T-helper 2 cell treated with Interferon-gamma antibody and Interleukin-4, amounts not matched to agents 5 μg/mL and 100 μg/mL, for 36 hours (primary cell): ENCODE measurements at regions not wholly inside any gene's neighbourhood (a gene's known extent, or its start where the extent isn't known, plus 50 kb on each side); places are given as distances from the start of the nearest gene placed in this dataset.

Experiments used
- DNase-seq: peaks from one replicate; pipeline ENCODE4 v3.0.0; 2021; ENCODE audit warnings: low spot score
- H3K27ac Mint-ChIP-seq: one replicate; pipeline ENCODE4 v1.8.0; 2021; ENCODE audit warnings: mild to moderate bottlenecking, mixed read lengths
- H3K27me3 Mint-ChIP-seq: one replicate; pipeline ENCODE4 v1.8.0; 2021; ENCODE audit warnings: low read depth, mixed read lengths
- H3K36me3 Mint-ChIP-seq: one replicate; pipeline ENCODE4 v1.8.0; 2021; ENCODE audit warnings: low read depth, mixed read lengths
- H3K4me1 Mint-ChIP-seq: one replicate; pipeline ENCODE4 v1.8.0; 2021; ENCODE audit warnings: low read depth, mixed read lengths
- H3K4me3 Mint-ChIP-seq: one replicate; pipeline ENCODE4 v1.8.0; 2022; ENCODE audit warnings: mild to moderate bottlenecking, moderate library complexity, mixed read lengths
- H3K9me3 Mint-ChIP-seq: one replicate; pipeline ENCODE4 v1.8.0; 2021; ENCODE audit warnings: mixed read lengths

DNA sequence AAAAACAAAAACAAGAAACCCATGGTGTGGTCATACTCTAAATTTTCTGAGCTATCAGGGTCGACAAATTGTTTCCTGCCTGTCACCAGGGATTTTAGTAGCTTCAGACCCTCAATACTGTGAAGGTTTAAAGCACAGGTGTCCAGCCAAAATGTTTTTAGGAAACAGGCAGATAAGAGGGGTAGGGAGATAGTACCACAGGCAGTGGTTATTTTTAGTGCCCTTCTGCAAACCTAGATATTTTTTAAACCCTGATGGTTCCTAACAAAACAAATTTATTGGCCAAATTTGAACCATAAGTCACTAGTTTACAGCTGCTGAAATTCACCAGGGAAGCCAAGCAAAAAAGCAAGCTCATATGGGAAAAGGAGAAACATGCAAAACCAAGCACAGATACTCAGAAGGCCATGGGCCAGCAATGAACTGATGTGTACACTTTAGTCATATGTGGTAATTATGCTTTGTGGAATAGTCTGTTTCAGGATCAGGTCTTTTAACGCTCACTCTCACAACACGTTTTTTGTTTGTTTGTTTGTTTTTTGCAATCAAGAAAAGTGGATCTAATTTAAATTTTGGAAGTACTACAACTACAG lies 156.8 kb upstream of the STK17B start:
- DNase-seq = no peak
- H3K36me3 Mint-ChIP-seq = no peaks in the 10 kb centered on the region
- H3K27me3 Mint-ChIP-seq = peaks cover 22% of the 10 kb centered on the region
- no peaks in the 10 kb centered on the region for H3K9me3 Mint-ChIP-seq
- no peak overlapping the region for H3K27ac Mint-ChIP-seq
- H3K4me3 Mint-ChIP-seq = no peak overlapping the region
- H3K4me1 Mint-ChIP-seq = no peaks in the 10 kb centered on the region

- Mint-ChIP-seq H3K4me1 (no peaks in the 10 kb centered on the region), H3K27me3 (peaks cover 17% of the 10 kb centered on the region), H3K36me3 (no peaks in the 10 kb centered on the region), H3K9me3 (no peaks in the 10 kb centered on the region), H3K27ac (no peak overlapping the region), H3K4me3 (no peak overlapping the region)
- no peak for DNase-seq
Measured at GRCh38 chr2:196329959-196330358, 158.6 kb upstream of the STK17B start.

- DNase-seq = no peak
- Mint-ChIP-seq H3K27me3 (peaks cover 17% of the 10 kb centered on the region), H3K9me3 (no peaks in the 10 kb centered on the region), H3K27ac (no peak overlapping the region), H3K4me1 (no peaks in the 10 kb centered on the region), H3K36me3 (no peaks in the 10 kb centered on the region), H3K4me3 (no peak overlapping the region)
Measured at GRCh38 chr2:196330645-196331044, 159.3 kb upstream of the STK17B start.

DNA sequence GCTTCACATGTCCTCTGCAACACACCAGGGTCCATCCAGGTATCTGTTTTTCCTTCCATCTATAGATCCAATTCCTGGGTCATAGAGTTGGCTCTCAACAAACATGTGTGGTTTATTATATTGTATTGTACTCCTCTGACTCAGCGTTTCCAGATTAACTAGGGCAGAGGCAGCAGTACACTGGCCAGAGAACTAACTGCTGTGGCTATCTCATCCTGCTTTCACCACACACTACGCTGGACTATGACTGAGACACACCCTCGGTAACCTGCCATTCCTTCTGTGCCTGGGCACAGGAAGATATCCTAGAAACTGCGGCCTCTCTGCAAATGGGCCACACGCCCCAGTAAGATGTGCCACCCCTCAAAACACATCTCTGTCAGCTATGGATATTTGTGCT lies 159.8 kb upstream of the STK17B start:
- Mint-ChIP-seq H3K9me3 (no peaks in the 10 kb centered on the region), H3K4me1 (no peaks in the 10 kb centered on the region), H3K4me3 (no peak overlapping the region), H3K36me3 (no peaks in the 10 kb centered on the region), H3K27ac (no peak overlapping the region), H3K27me3 (peaks cover 20% of the 10 kb centered on the region)
- DNase-seq = no peak

- no peak overlapping the region for H3K4me3 Mint-ChIP-seq
- no peaks in the 10 kb centered on the region for H3K36me3 Mint-ChIP-seq
- no peak overlapping the region for H3K27ac Mint-ChIP-seq
- no peak for DNase-seq
- H3K9me3 Mint-ChIP-seq = no peaks in the 10 kb centered on the region
- peaks cover 17% of the 10 kb centered on the region for H3K27me3 Mint-ChIP-seq
- H3K4me1 Mint-ChIP-seq = no peaks in the 10 kb centered on the region
Measured at GRCh38 chr2:196331851-196332250, 160.5 kb upstream of the STK17B start.

- Mint-ChIP-seq H3K4me3 (no peak overlapping the region), H3K4me1 (no peaks in the 10 kb centered on the region), H3K27me3 (peaks cover 15% of the 10 kb centered on the region), H3K9me3 (no peaks in the 10 kb centered on the region), H3K36me3 (no peaks in the 10 kb centered on the region), H3K27ac (no peak overlapping the region)
- no peak for DNase-seq
Measured at GRCh38 chr2:196333397-196333796, 162.0 kb upstream of the STK17B start.

- no peak overlapping the region for H3K27ac Mint-ChIP-seq
- peaks cover 15% of the 10 kb centered on the region for H3K27me3 Mint-ChIP-seq
- H3K36me3 Mint-ChIP-seq = no peaks in the 10 kb centered on the region
- H3K9me3 Mint-ChIP-seq = no peaks in the 10 kb centered on the region
- DNase-seq = no peak
- no peaks in the 10 kb centered on the region for H3K4me1 Mint-ChIP-seq
- no peak overlapping the region for H3K4me3 Mint-ChIP-seq
Measured at GRCh38 chr2:196334710-196335109, 163.3 kb upstream of the STK17B start.

GRCh38 chr2:196335221-196335634 lies 163.8 kb upstream of the STK17B start:
- Mint-ChIP-seq H3K27ac (no peak overlapping the region), H3K36me3 (no peaks in the 10 kb centered on the region), H3K9me3 (no peaks in the 10 kb centered on the region), H3K4me3 (no peak overlapping the region), H3K27me3 (peaks cover 15% of the 10 kb centered on the region), H3K4me1 (no peaks in the 10 kb centered on the region)
- no peak for DNase-seq

DNA sequence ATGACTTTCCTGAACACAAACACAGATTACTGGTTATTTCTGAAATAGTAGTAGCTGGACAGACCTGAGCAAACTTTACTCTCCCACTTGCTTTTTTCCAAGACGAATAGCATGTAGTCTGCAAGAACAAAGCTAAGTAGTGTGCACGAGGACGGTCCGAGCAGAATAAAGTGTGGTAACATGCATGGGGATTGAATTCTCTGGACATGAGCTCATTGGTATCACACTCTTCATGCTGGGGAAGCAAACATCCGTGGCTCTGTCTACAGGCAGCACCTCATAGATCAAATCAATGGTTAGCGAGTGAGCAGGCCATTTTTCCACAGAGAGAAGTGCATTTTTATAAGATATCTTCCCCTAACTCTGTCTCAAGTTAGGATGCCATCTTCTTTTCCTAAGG lies 164.8 kb upstream of the STK17B start:
- Mint-ChIP-seq H3K36me3 (no peaks in the 10 kb centered on the region), H3K27me3 (peaks cover 10% of the 10 kb centered on the region), H3K27ac (no peak overlapping the region), H3K9me3 (no peaks in the 10 kb centered on the region), H3K4me1 (no peaks in the 10 kb centered on the region), H3K4me3 (no peak overlapping the region)
- DNase-seq = no peak

- H3K27ac Mint-ChIP-seq = no peak overlapping the region
- peaks cover 15% of the 10 kb centered on the region for H3K27me3 Mint-ChIP-seq
- H3K4me3 Mint-ChIP-seq = no peak overlapping the region
- H3K4me1 Mint-ChIP-seq = no peaks in the 10 kb centered on the region
- H3K36me3 Mint-ChIP-seq = no peaks in the 10 kb centered on the region
- DNase-seq = no peak
- no peaks in the 10 kb centered on the region for H3K9me3 Mint-ChIP-seq
Measured at GRCh38 chr2:196336715-196337114, 165.3 kb upstream of the STK17B start.

GRCh38 chr2:196337208-196337953 lies 166.0 kb upstream of the STK17B start:
- Mint-ChIP-seq H3K4me3 (no peak overlapping the region), H3K36me3 (no peaks in the 10 kb centered on the region), H3K27ac (no peak overlapping the region), H3K4me1 (no peaks in the 10 kb centered on the region), H3K27me3 (peaks cover 15% of the 10 kb centered on the region), H3K9me3 (no peaks in the 10 kb centered on the region)
- DNase-seq = no peak

DNA sequence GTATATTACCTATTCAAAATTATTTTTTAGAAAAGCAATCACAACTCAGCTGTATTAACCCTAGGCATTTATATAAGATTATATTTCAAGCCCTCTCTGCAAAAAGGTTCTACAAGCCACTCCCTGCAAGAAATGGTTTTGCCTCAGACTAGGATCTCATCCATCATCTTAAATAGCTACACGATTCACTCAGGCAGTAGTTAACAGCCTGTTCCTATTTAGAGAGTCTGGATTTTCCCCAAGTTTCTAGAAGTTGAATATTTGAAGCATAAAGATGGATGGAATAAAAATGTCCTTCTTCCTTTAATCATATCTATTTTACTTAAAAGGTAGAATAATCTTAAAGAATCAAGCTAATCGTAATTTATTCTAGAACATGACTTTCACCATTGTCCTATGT lies 167.1 kb upstream of the STK17B start:
- DNase-seq = no peak
- no peak overlapping the region for H3K27ac Mint-ChIP-seq
- no peak overlapping the region for H3K4me3 Mint-ChIP-seq
- no peaks in the 10 kb centered on the region for H3K36me3 Mint-ChIP-seq
- peaks cover 15% of the 10 kb centered on the region for H3K27me3 Mint-ChIP-seq
- no peaks in the 10 kb centered on the region for H3K9me3 Mint-ChIP-seq
- no peaks in the 10 kb centered on the region for H3K4me1 Mint-ChIP-seq

DNA sequence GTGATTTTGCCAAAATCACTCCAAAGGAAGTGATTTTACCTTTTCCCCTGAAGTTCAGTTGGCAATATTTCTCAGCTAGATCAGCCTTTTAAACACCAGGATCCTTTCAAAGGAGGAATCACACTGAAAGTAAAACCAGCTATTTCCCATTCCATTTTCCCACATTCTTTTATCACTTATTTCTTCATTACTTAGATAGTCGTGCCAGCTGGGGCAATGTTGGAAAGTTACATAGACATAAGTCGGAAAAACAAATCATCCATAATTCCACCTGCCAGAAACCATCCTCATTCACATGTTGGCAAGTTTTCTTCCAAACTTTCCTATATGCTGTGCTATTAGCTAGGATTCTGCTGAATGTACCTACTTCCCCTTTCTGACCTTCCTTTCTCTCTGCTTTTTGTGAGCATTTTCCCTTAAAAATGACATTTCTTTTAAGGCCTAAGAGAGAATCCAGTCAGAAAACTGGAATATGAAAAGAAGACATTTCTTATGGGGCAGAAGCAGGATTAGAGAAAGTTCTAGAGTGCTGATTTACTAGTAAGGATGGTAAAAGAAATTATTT lies 170.0 kb upstream of the STK17B start:
- H3K36me3 Mint-ChIP-seq = no peaks in the 10 kb centered on the region
- H3K9me3 Mint-ChIP-seq = no peaks in the 10 kb centered on the region
- no peak overlapping the region for H3K4me3 Mint-ChIP-seq

GRCh38 chr2:196344397-196344796 lies 173.0 kb upstream of the STK17B start:
- Mint-ChIP-seq H3K27ac (no peak overlapping the region), H3K9me3 (no peaks in the 10 kb centered on the region), H3K27me3 (peaks cover 10% of the 10 kb centered on the region), H3K36me3 (no peaks in the 10 kb centered on the region), H3K4me1 (no peaks in the 10 kb centered on the region), H3K4me3 (no peak overlapping the region)
- no peak for DNase-seq

More for the DNA sequence above, 170.0 kb upstream of the STK17B start:
- no peak overlapping the region for H3K27ac Mint-ChIP-seq
- no peak for DNase-seq
- no peaks in the 10 kb centered on the region for H3K4me1 Mint-ChIP-seq
- peaks cover 15% of the 10 kb centered on the region for H3K27me3 Mint-ChIP-seq
